Upper lobe of left lung (tissue), 6 donors: ENCODE measurements at regions not wholly inside any gene's neighbourhood (a gene's known extent, or its start where the extent isn't known, plus 50 kb on each side); places are given as distances from the start of the nearest gene placed in this dataset.
"Not testable (repeated sequence)": the region's sequence is repeated elsewhere in the genome, so short reads cannot be mapped to it uniquely, and the experiment has no call there.

ENCODE experiments used
- ATAC-seq, 2 donors: fragments of 200-7000 bp; cut with Tn5 transposase; one replicate each; pipeline ENCODE4 v1.9.1; 2022; ENCODE audit warnings: mild to moderate bottlenecking in 2 of 2, moderate library complexity in 2 of 2; ENCODE audit not compliant: low FRiP score in 2 of 2
- DNase-seq, 2 donors: peaks; one replicate each; pipeline ENCODE4 v3.0.0-alpha.2; 2019 to 2020
- H3K27ac ChIP-seq, 4 donors: fragments of 200-600 bp; sonication (generic); one replicate each; pipeline ENCODE4 v1.5.1; 2016 to 2019
- H3K27me3 ChIP-seq, 4 donors: fragments of 200-600 bp; sonication (generic); one replicate each; pipeline ENCODE4 v1.5.1; 2017 to 2019
- H3K36me3 ChIP-seq, 4 donors: fragments of 200-600 bp; sonication (generic); one replicate each; pipeline ENCODE4 v1.5.1; 2016 to 2019
- H3K4me1 ChIP-seq, 4 donors: fragments of 200-600 bp; sonication (generic); one replicate each; pipeline ENCODE4 v1.5.1; 2018 to 2019
- H3K4me3 ChIP-seq, 4 donors: fragments of 200-600 bp; sonication (generic); one replicate each; pipeline ENCODE4 v1.5.1; 2017 to 2019; ENCODE audit warnings: mild to moderate bottlenecking in 2 of 4, moderate library complexity in 1 of 4
- H3K9me3 ChIP-seq, 4 donors: fragments of 200-600 bp; sonication (generic); one replicate each; pipeline ENCODE4 v1.5.1; 2018 to 2019
- EP300 ChIP-seq, 4 donors: sonication (generic); formaldehyde crosslinking; IDR thresholded peaks; one replicate each; pipeline ENCODE4 v1.5.1; 2017; ENCODE audit warnings: antibody characterized with exemption in 4 of 4, control low read depth in 2 of 4
- POLR2A ChIP-seq, 4 donors: fragments of 450-650 bp; IDR thresholded peaks; one replicate each; pipeline ENCODE4 v1.5.1; 2016 to 2017; ENCODE audit warnings: antibody characterized with exemption in 4 of 4, mild to moderate bottlenecking in 2 of 4
- POLR2AphosphoS5 ChIP-seq, 2 donors: sonication (generic); formaldehyde crosslinking; IDR thresholded peaks; one replicate each; pipeline ENCODE4 v1.5.1; 2017; ENCODE audit warnings: antibody characterized with exemption in 2 of 2
- WGBS, 2 donors: methylation state at CpG; one replicate each; pipeline ENCODE4 v1.1.5; 2017 to 2018; 5-methylcytosine and 5-hydroxymethylcytosine counted together
- TF ChIP-seq, protein P1 (sequence below), 6 experiments: fragments of 450-650 bp in 4 of 6; fragments of 200-600 bp in 2 of 6; sonication (generic) in 2 of 6; IDR thresholded peaks; one replicate each; pipeline ENCODE4 v1.5.1; 2016 to 2019; ENCODE audit warnings: antibody characterized with exemption in 6 of 6
- donor health status: DM: no; HTN: no; CAD: no; lungs with moderate emphysema.
- donor health status: DM: no; HTN: yes; CAD: no; lungs with severe emphysema.

DNA sequence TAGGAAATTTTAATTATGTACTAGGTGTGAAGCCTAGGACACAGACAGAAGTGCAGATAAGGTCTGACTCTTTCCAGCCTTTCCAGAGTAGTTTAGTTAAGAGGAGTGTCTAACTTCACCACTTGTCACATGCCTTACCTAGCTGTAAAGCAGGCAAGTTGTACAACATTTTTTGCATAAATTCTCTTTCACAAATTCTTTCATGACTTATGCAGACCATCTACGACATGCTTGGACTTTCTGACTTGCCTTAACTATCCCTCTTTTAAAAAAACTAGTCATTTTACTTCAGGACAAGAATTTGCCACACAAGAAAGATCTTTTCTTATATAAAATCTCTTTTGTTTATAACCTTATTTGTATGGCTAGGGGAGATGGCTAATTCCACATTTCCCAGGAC, 1273.6 kb upstream of the SLC39A10 start:
- ATAC-seq (no peak), DNase-seq (no peak)
- no peak overlapping the region for H3K27ac ChIP-seq
- 24 to 34% methylated on average over 1 of the region's 1 CpG for WGBS, 2 donors
- no peaks in the 10 kb centered on the region for H3K4me1 ChIP-seq
- peaks cover 0 to 9% (median 3%) of the 10 kb centered on the region in 4 donors for H3K9me3 ChIP-seq
- H3K27me3 ChIP-seq = no peaks in the 10 kb centered on the region
- no peak overlapping the region for H3K4me3 ChIP-seq
- TF ChIP-seq EP300 (IDR thresholded peaks at IDR 0.05) = no peak
- no peaks in the 10 kb centered on the region for H3K36me3 ChIP-seq

DNA sequence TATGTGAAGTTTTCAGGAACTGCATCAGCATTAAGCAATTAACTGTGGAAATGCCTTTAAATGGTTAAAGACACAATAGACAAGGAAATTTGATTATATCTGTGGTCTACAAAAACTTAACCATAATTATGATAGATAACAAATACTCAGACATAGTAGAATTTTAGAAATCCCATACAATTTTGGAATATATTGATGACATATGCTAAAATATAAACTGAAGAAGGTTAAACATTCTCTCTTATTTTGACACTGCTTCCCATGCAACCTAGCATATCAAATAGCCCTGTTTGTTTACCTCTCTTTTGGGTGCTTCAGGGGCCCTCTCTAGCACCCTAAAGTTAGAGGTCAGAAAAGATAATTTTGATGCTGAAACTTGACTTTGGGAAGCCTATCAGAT, 1274.8 kb upstream of the SLC39A10 start:
- ATAC-seq (no peak), DNase-seq (no peak)
- Histone ChIP-seq H3K36me3 (no peaks in the 10 kb centered on the region), H3K4me3 (no peak overlapping the region), H3K9me3 (peaks cover 0 to 9% (median 3%) of the 10 kb centered on the region in 4 donors), H3K4me1 (no peaks in the 10 kb centered on the region), H3K27me3 (no peaks in the 10 kb centered on the region), H3K27ac (no peak overlapping the region)
- TF ChIP-seq, protein P1, sequence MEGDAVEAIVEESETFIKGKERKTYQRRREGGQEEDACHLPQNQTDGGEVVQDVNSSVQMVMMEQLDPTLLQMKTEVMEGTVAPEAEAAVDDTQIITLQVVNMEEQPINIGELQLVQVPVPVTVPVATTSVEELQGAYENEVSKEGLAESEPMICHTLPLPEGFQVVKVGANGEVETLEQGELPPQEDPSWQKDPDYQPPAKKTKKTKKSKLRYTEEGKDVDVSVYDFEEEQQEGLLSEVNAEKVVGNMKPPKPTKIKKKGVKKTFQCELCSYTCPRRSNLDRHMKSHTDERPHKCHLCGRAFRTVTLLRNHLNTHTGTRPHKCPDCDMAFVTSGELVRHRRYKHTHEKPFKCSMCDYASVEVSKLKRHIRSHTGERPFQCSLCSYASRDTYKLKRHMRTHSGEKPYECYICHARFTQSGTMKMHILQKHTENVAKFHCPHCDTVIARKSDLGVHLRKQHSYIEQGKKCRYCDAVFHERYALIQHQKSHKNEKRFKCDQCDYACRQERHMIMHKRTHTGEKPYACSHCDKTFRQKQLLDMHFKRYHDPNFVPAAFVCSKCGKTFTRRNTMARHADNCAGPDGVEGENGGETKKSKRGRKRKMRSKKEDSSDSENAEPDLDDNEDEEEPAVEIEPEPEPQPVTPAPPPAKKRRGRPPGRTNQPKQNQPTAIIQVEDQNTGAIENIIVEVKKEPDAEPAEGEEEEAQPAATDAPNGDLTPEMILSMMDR (IDR thresholded peaks at IDR 0.05) = no peak
- no peak for TF ChIP-seq EP300 (IDR thresholded peaks at IDR 0.05)
- TF ChIP-seq POLR2AphosphoS5 (IDR thresholded peaks at IDR 0.05) = no peak

DNA sequence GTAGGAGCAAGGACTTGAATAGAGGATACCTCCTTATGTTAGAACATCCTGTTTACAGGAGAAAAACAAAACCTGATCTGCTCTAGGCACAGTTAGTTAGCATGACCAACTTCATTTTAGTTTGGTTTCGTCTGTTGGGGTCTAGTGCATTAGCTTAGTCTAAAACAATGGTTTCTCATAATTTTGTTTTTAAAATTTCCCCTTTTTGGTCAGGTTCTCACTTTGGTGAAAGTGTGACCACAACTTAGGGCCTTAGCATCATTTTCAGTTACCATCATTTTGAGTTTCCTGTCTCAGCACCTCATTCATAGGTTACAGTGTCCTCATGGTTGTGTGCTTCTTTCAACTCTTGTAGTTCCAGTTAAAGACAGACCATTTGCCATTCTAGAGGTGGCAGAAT, 1277.0 kb upstream of the SLC39A10 start:
- Histone ChIP-seq H3K27me3 (no peaks in the 10 kb centered on the region), H3K27ac (no peak overlapping the region), H3K4me3 (no peak overlapping the region), H3K9me3 (peaks cover 0 to 9% (median 3%) of the 10 kb centered on the region in 4 donors), H3K36me3 (no peaks in the 10 kb centered on the region), H3K4me1 (no peaks in the 10 kb centered on the region)
- no peak for ATAC-seq
- TF ChIP-seq, protein P1 (IDR thresholded peaks at IDR 0.05) = no peak
- no peak for TF ChIP-seq POLR2A (IDR thresholded peaks at IDR 0.05)
- TF ChIP-seq POLR2AphosphoS5 (IDR thresholded peaks at IDR 0.05) = no peak
- TF ChIP-seq EP300 (IDR thresholded peaks at IDR 0.05) = no peak
- WGBS, 2 donors = 67 to 79% methylated on average over 1 of the region's 1 CpG
- no peak for DNase-seq

DNA sequence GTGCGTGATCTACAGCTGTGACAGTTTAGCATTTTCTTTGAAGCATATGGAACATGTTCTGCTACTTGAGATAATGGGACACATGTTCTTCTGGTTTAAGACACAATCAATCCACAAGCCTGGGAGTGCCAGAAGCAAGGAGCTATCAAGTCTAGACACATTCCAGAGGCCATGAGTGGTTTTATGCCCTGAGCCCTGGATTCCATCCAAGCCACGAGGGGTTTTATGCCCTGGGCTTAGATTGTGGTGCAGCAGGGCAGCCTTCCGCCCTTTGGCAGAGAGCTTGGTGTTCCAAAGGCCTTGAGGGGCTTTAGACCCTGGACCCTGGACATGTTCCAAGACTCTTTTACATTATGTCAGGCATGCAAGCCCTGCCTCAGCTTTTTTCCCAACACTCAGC, 1289.6 kb upstream of the SLC39A10 start:
- H3K27ac ChIP-seq, H3K9me3 ChIP-seq, H3K4me1 ChIP-seq, H3K4me3 ChIP-seq, ATAC-seq, H3K27me3 ChIP-seq, DNase-seq, H3K36me3 ChIP-seq: not testable (repeated sequence)
- WGBS, 2 donors = 66 to 67% methylated on average over 3 of the region's 3 CpGs

DNA sequence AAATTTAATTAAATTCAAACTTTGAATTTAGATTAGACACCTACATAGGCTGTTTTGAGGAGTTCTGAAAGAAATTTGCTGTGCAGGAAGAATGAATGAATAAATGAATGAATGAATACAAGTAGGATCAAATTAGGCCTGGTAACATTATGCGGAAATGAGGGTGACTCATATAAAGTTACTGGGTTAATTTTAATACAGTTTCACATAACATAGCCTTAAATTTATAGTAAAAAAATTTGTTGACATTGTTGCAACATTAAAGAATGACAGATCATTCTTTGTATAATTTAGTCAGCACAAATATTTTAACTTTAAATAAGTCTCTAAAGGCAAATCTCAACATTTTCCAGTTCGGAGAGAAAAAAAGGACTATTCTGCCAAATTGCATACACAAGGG, 1293.1 kb upstream of the SLC39A10 start:
- WGBS, 2 donors = 80 to 86% methylated on average over 2 of the region's 2 CpGs
- H3K9me3 ChIP-seq = no peaks in the 10 kb centered on the region
- ATAC-seq = no peak
- DNase-seq = no peak
- H3K36me3 ChIP-seq = no peaks in the 10 kb centered on the region
- no peak for TF ChIP-seq EP300 (IDR thresholded peaks at IDR 0.05)
- TF ChIP-seq POLR2A (IDR thresholded peaks at IDR 0.05) = no peak
- TF ChIP-seq POLR2AphosphoS5 (IDR thresholded peaks at IDR 0.05) = no peak
- no peak overlapping the region for H3K27ac ChIP-seq
- no peaks in the 10 kb centered on the region for H3K27me3 ChIP-seq
- H3K4me3 ChIP-seq = no peak overlapping the region
- no peaks in the 10 kb centered on the region for H3K4me1 ChIP-seq

DNA sequence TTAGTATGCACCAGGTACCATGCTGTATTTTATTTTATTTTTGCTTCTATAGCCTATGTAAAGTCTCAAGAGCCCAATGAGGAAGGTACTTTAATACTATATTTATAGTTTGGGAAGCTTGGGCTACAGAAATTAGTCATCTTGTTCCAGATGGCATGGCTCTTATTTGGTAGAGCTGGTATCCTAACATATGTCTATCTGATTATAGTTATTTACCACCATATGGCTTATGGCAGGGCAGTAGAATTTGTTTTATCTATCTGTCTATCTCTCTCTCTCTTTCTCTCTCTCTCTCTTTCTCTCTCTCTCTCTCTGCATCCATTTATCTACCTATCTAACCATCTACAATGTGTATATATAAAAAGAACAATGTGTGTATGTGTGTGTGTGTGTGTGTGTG, 1293.7 kb upstream of the SLC39A10 start:
- H3K27ac ChIP-seq = no peak overlapping the region
- H3K27me3 ChIP-seq = no peaks in the 10 kb centered on the region
- no peaks in the 10 kb centered on the region for H3K36me3 ChIP-seq
- DNase-seq (no peak), ATAC-seq (no peak)
- H3K4me3 ChIP-seq = no peak overlapping the region
- no peak for TF ChIP-seq EP300 (IDR thresholded peaks at IDR 0.05)
- TF ChIP-seq, protein P1 (IDR thresholded peaks at IDR 0.05) = no peak
- TF ChIP-seq POLR2A (IDR thresholded peaks at IDR 0.05) = no peak
- no peak for TF ChIP-seq POLR2AphosphoS5 (IDR thresholded peaks at IDR 0.05)
- no peaks in the 10 kb centered on the region for H3K9me3 ChIP-seq
- no peaks in the 10 kb centered on the region for H3K4me1 ChIP-seq
